ENCODE measurements at regions not wholly inside any gene's neighbourhood (a gene's known extent, or its start where the extent isn't known, plus 50 kb on each side); places are given as distances from the start of the nearest gene placed in this dataset.
A peak's percentile ranks its signal among the peaks of the same experiment; 100 is the strongest.
"Not testable (repeated sequence)": the region's sequence is repeated elsewhere in the genome, so short reads cannot be mapped to it uniquely, and the experiment has no call there.

DNA sequence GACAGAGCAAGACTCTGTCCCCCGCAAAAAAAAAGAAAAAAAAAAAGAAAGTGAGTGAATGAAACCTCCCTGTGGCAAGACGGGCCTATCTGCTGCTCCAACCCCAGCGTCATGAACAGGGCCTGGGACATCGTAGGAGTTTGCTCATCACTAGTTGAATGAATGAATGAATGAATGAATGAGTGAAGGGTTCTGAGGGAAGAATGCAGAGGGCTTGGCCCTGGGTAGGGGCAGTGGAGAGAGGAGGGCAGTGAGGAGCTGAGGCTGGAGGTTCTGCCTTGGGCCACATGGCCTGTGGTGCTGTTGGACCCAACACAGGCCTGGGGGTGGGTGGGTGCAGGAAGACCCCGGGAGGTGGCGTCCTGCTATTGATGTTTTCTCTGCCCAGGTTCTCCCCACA, 125.5 kb upstream of the CIBAR2 start:
- no peak for DNase-seq (ENCODE audit: low read depth in 2 of 2, low spot score in 1 of 2)

DNA sequence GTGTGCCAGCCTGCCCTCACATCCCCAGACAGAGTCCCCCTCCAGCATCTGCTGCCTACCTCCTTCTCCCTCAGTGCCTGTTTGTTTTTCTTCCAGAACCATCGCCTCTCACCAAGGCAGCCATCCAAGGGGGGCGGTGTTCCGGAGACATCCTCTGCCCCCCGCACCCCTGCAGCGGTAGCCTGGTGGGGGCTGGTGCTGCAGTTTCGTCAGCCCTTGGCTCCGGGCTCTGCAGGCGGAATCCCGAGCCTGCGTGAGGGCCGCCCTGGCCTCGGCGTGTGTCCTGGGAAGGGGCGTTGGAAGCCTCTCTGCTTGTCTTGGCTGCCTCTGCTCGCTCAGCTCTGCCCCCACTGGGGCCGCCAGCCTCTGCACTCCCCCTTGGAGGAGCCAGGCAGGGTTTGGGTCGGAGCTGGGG, 126.0 kb upstream of the CIBAR2 start:
- no peak for DNase-seq (ENCODE audit: low read depth in 2 of 2, low spot score in 1 of 2)

GRCh38 chr16:85239239-85239638, 127.0 kb upstream of the CIBAR2 start:
- DNase-seq (ENCODE audit: low read depth in 2 of 2, low spot score in 1 of 2): no peak

- DNase-seq (ENCODE audit: low read depth in 2 of 2, low spot score in 1 of 2): no peak
Observed at GRCh38 chr16:85239871-85240270, 127.6 kb upstream of the CIBAR2 start.

- DNase-seq (ENCODE audit: low read depth in 2 of 2, low spot score in 1 of 2): no peak
Observed at GRCh38 chr16:85240982-85241924, 129.0 kb upstream of the CIBAR2 start.

- no peak for DNase-seq (ENCODE audit: low read depth in 2 of 2, low spot score in 1 of 2)
Observed at GRCh38 chr16:85242140-85242539, 129.9 kb upstream of the CIBAR2 start.

DNA sequence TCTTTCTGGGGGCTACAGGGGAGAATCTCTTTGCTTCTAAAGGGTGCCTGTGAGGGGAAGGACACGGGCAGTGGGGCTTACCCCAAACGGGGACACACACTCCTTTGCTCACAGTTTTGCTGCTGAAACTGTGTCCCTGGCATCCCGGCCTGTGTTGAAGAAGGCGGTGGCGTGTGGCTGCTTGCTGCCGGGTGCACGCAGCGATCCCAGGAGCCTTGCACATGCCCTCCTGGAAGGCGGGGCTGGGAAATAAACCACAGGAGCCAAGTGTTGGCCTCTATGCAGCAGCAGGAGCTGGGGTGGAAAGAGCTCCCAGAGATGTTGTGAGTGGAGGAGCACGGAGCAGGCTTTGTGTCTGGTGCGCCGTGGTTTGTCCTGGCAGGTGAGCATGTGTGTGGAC, 131.0 kb upstream of the CIBAR2 start:
- no peak for DNase-seq (ENCODE audit: low read depth in 2 of 2, low spot score in 1 of 2)

DNA sequence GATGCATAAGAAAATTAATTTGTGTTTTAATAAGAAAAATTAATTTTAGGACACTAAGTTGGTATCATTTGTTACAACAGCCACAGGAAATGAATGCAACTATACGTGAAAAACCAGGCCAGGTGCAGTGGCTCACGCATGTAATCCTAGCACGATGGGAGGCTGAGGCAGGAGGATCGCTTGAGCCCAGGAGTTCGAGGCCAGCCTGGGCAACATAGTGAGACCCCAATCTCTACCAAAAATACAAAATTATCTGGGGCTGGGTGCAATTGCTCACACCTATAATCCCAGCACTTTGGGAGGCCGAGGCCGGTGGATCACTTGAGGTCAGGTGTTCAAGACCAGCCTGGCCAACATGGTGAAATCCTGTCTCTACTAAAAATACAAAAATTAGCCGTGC, 132.2 kb upstream of the CIBAR2 start:
- not testable (repeated sequence) for DNase-seq (ENCODE audit: low read depth in 2 of 2, low spot score in 1 of 2)

DNA sequence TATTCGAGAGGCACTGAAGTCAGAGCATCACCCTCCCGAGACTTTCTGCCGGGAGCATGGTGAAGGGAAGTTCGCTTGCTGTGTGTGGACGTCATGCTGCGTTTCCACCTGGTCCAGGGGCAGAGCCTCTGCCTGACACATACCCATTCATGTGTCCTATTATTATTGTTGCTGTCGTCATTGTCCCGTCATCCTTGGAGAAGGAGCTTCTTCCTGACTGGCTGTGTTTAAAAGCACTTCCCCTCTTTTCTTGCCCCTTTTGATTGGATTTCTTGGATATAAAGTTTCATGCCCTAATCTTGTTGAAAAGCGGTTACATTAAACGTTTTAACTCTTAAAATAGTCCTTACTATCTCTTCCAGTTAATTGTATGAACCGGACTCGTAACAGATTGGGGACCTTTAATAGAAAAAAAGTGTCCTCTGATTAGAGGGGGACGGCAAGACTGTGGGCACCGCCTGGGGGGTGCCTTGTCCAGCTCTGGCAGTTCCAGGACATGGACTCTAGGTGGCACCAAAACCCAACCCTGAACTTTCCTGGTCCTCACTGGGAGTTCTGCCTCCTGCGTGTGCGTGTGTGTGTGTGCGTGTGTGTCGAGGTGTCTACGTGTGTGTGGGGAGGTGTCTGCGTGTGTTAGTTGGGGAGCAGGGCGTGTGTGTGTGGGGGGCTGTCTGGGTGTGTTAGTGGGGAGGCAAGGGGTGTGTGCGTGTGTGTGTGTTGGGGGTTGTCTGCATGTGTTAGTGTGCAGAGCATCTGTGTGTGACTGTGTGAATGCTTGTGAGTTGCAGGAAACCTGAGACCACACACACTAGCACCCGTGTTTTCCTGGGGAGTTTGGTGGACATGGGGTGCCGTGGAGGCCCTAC, 133.3 kb upstream of the CIBAR2 start:
- DNase-seq (ENCODE audit: low read depth in 2 of 2, low spot score in 1 of 2): peak; percentile 7 to 12

DNA sequence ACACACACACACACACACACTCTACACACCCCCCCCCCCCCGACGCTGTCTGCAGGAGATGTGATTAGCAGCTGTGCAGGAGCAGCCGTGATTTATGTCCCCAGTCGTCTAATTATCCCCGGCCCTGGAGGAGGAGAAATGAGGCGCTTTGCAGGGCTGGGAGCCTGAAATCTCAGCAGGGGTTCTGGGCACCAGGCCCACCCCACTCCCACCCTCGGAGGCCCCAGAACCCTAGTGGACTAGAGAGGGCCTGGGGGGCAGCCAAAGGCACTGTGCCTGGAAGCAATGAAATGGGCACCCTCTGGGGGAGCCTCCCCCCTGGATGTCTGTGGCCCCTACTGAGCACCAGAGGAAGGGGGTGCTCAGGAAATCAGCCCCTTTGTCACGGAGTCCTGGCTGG, 134.2 kb upstream of the CIBAR2 start:
- DNase-seq (ENCODE audit: low read depth in 2 of 2, low spot score in 1 of 2): no peak

GRCh38 chr16:85246973-85247372, 134.7 kb upstream of the CIBAR2 start:
- no peak for DNase-seq (ENCODE audit: low read depth in 2 of 2, low spot score in 1 of 2)

GRCh38 chr16:85248342-85248741, 136.1 kb upstream of the CIBAR2 start:
- no peak for DNase-seq (ENCODE audit: low read depth in 2 of 2, low spot score in 1 of 2)

- DNase-seq (ENCODE audit: low read depth in 2 of 2, low spot score in 1 of 2): no peak
Observed at GRCh38 chr16:85248857-85249256, 136.6 kb upstream of the CIBAR2 start.

DNA sequence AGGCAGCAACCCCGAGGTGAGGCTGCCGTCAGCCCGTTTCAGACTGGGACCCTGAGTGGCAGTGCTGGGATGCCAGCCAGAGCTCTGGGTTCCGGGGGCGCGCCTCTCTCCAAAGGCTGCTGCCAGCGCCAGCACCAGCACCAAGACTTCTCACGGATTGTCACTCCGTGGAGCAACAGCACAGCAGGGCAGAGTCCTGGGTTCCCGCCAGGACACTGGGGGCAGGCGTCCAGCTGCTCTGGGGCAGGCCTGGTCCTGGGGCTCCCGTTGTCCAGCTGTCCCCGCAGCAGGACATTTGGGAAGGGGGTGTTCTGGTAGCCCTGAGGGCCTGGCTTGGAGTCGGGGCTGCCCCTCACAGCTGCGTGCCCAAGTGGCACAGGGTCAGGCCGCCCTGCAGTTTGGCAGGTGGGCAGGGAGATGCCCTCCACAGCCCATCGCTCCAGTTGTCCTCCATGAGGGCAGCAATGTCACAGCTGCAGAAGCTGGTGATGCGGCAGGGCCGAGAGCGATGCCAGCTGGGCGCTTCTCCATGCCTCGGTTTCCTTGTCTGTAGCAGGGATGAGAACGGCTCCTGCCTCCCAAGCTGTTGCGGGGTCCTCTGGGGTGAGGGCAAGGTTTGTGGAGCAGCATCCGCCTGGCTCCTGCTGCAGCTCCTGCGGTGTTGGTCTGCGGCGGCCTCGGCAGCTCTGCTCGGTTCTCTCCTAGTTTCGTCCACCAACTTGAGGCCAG, 137.3 kb upstream of the CIBAR2 start:
- DNase-seq (ENCODE audit: low read depth in 2 of 2, low spot score in 1 of 2): no peak

DNA sequence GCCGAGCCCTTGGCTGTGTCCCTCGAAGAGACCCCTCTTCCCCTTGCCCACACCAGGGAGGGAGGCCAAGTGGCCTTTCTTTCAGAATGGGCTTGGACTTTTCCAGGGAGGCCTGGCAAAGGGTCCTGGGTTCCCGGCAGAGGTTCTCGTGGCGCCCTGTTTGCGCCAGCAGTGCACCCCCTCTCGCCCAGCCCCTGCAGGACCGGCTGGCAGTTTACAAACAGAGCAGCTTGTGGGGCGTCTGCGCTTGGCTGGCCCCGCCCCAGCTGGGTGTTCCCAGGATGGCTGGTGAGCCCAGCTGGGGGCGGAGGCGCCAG, 137.8 kb upstream of the CIBAR2 start:
- no peak for DNase-seq (ENCODE audit: low read depth in 2 of 2, low spot score in 1 of 2)

- no peak for DNase-seq (ENCODE audit: low read depth in 2 of 2, low spot score in 1 of 2)
Observed at GRCh38 chr16:85250609-85251223, 138.4 kb upstream of the CIBAR2 start.

GRCh38 chr16:85251225-85251760, 139.0 kb upstream of the CIBAR2 start:
- DNase-seq (ENCODE audit: low read depth in 2 of 2, low spot score in 1 of 2): no peak

DNA sequence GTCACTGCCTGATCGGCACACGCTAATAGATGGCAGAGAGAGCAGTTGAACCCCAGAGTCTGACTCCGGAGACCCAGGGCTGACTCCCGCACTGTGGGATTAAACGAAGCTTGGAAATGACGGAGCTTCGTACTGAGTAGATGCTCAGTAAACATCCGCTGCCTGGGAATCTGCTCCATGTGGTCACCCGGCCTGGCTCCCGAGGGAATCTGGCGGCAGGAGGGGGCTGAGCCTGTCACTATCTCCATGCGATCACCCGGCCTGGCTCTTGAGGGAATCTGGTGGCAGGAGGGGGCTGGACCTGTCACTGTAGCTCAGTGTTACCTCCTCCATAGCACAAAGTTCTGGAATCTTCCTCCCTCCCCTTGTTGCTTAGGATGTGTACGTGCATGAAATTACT, 139.7 kb upstream of the CIBAR2 start:
- DNase-seq (ENCODE audit: low read depth in 2 of 2, low spot score in 1 of 2): no peak

DNA sequence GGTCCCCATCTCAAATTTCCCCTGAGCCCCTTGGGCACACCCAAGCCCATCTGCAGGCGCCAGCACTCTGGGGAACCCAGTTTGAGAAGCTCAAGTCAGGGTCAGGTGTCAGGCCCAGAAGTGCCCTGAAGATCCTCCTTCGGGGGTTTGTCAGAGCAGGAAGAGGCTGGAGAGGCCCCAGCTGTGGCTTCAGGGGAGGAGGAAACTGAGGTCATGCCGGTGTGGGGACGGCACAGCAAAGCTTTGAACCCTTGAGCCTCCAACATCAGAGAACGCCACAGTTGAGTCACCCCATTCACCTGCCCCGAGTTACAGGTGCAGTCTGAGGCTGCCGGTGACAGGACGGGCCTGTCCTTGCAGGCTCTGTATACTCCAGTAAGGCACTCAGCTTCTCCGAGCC, 140.2 kb upstream of the CIBAR2 start:
- no peak for DNase-seq (ENCODE audit: low read depth in 2 of 2, low spot score in 1 of 2)

DNA sequence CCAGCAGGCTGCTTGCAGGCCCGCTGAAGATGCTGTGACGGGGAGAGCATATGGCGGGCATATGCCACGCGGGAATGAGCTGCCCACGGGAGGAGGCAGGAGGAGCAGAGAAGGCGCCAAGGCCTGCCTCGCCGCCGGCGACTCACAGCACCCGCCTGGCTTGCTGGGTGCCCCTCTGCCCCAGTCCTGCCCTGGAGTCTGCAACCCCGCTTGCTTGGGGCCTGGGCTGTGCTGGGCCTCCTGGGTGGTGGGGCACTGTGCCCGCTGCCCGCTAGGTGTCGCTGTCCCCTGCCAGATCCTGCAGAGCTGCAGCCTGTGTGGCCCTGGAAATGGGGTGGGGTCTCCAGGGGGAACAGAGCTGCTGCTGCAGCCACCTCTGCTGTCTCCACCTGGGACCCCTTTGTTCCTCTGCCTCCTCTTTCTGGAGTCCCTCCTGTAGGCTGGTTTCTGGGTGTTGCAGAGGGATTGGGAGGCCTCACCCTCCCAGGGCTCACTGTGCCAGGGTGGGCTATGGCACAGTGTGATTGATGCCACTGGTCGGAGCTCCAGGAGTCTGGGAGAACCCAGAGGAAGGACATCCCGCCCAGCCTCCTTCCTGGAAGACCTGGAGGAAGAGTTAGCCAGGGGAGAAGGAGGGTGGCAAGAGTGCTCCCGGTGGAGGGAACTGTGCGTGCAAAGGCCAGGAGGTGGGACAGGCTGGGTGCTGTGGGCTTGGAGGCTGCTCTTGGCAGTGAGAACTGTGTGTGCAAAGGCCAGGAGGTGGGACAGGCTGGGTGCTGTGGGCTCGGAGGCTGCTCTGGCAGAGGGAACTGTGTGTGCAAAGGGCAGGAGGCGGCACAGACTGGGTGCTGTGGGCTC, 141.0 kb upstream of the CIBAR2 start:
- DNase-seq (ENCODE audit: low read depth in 2 of 2, low spot score in 1 of 2): peak; percentile 26 to 29

Data from stimulated activated CD8-positive, alpha-beta memory T cell treated with anti-CD3 and anti-CD28 coated beads, Interleukin-4, amount 100 ng/mL, for 4 hours (primary cell).